ENCODE measurements at regions not wholly inside any gene's neighbourhood (a gene's known extent, or its start where the extent isn't known, plus 50 kb on each side); places are given as distances from the start of the nearest gene placed in this dataset.
A peak's percentile ranks its signal among the peaks of the same experiment; 100 is the strongest.
"Not testable (repeated sequence)": the region's sequence is repeated elsewhere in the genome, so short reads cannot be mapped to it uniquely, and the experiment has no call there.

GRCh38 chr10:4226941-4227540 lies 442.0 kb upstream of the KLF6 start:
- no peak for DNase-seq
- no peak overlapping the region for H3K4me2 ChIP-seq (ENCODE audit: insufficient read depth, low read length)
- no peak overlapping the region for H3K27ac ChIP-seq (ENCODE audit: low read length)
- no peaks in the 10 kb centered on the region for H3K9me3 ChIP-seq (ENCODE audit: insufficient read depth, low read length, severe bottlenecking)
- no peak overlapping the region for H3K4me3 ChIP-seq (ENCODE audit: low read depth in 1 of 2, low read length in 2 of 2)
- no peaks in the 10 kb centered on the region for H3K27me3 ChIP-seq (ENCODE audit: insufficient read depth, low read length, poor library complexity)
- H4K20me1 ChIP-seq (ENCODE audit: insufficient read depth, low read length): no peaks in the 10 kb centered on the region
- H2AFZ ChIP-seq (ENCODE audit: low read depth, low read length): no peak overlapping the region
- no peak for ATAC-seq (ENCODE audit: insufficient read depth, low read depth)
- H3K79me2 ChIP-seq (ENCODE audit: insufficient read depth, low read length): no peaks in the 10 kb centered on the region
- H3K9ac ChIP-seq (ENCODE audit: low read depth, low read length): no peak overlapping the region
- no peaks in the 10 kb centered on the region for H3K36me3 ChIP-seq (ENCODE audit: insufficient read depth, low read length)
- H3K4me1 ChIP-seq (ENCODE audit: insufficient read depth, low read length): no peaks in the 10 kb centered on the region
- TF ChIP-seq EZH2 (IDR thresholded peaks at IDR 0.05; ENCODE audit: borderline replicate concordance, low read depth, low read length, severe bottlenecking) (no peak), CTCF (IDR thresholded peaks at IDR 0.05; ENCODE audit: borderline replicate concordance, extremely low read depth, low read length, poor library complexity, severe bottlenecking) (no peak)

GRCh38 chr10:4224178-4224577 lies 439.2 kb upstream of the KLF6 start:
- Histone ChIP-seq H4K20me1 (ENCODE audit: insufficient read depth, low read length) (no peaks in the 10 kb centered on the region), H3K27me3 (ENCODE audit: insufficient read depth, low read length, poor library complexity) (no peaks in the 10 kb centered on the region), H3K4me2 (ENCODE audit: insufficient read depth, low read length) (no peak overlapping the region), H3K79me2 (ENCODE audit: insufficient read depth, low read length) (no peaks in the 10 kb centered on the region), H3K27ac (ENCODE audit: low read length) (no peak overlapping the region), H3K36me3 (ENCODE audit: insufficient read depth, low read length) (no peaks in the 10 kb centered on the region), H2AFZ (ENCODE audit: low read depth, low read length) (no peak overlapping the region), H3K9ac (ENCODE audit: low read depth, low read length) (no peak overlapping the region), H3K4me3 (ENCODE audit: low read depth in 1 of 2, low read length in 2 of 2) (no peak overlapping the region), H3K9me3 (ENCODE audit: insufficient read depth, low read length, severe bottlenecking) (no peaks in the 10 kb centered on the region), H3K4me1 (ENCODE audit: insufficient read depth, low read length) (peaks cover 11% of the 10 kb centered on the region)
- ATAC-seq (ENCODE audit: insufficient read depth, low read depth) (no peak), DNase-seq (no peak)
- TF ChIP-seq EZH2 (IDR thresholded peaks at IDR 0.05; ENCODE audit: borderline replicate concordance, low read depth, low read length, severe bottlenecking) (no peak), CTCF (IDR thresholded peaks at IDR 0.05; ENCODE audit: borderline replicate concordance, extremely low read depth, low read length, poor library complexity, severe bottlenecking) (no peak)

GRCh38 chr10:4221310-4221709 lies 436.3 kb upstream of the KLF6 start:
- peak; percentile 66 for ATAC-seq (ENCODE audit: insufficient read depth, low read depth)
- H3K27ac ChIP-seq (ENCODE audit: low read length); H3K79me2 ChIP-seq (ENCODE audit: insufficient read depth, low read length); H3K4me2 ChIP-seq (ENCODE audit: insufficient read depth, low read length); H3K27me3 ChIP-seq (ENCODE audit: insufficient read depth, low read length, poor library complexity); H4K20me1 ChIP-seq (ENCODE audit: insufficient read depth, low read length); H2AFZ ChIP-seq (ENCODE audit: low read depth, low read length); H3K36me3 ChIP-seq (ENCODE audit: insufficient read depth, low read length); H3K9ac ChIP-seq (ENCODE audit: low read depth, low read length); DNase-seq; H3K9me3 ChIP-seq (ENCODE audit: insufficient read depth, low read length, severe bottlenecking); H3K4me3 ChIP-seq (ENCODE audit: low read depth in 1 of 2, low read length in 2 of 2): not testable (repeated sequence)
- peaks cover 11% of the 10 kb centered on the region for H3K4me1 ChIP-seq (ENCODE audit: insufficient read depth, low read length)

GRCh38 chr10:4219901-4220300 lies 434.9 kb upstream of the KLF6 start:
- no peak overlapping the region for H3K4me2 ChIP-seq (ENCODE audit: insufficient read depth, low read length)
- no peaks in the 10 kb centered on the region for H3K79me2 ChIP-seq (ENCODE audit: insufficient read depth, low read length)
- no peak overlapping the region for H2AFZ ChIP-seq (ENCODE audit: low read depth, low read length)
- H3K36me3 ChIP-seq (ENCODE audit: insufficient read depth, low read length): no peaks in the 10 kb centered on the region
- H3K4me3 ChIP-seq (ENCODE audit: low read depth in 1 of 2, low read length in 2 of 2): no peak overlapping the region
- no peaks in the 10 kb centered on the region for H4K20me1 ChIP-seq (ENCODE audit: insufficient read depth, low read length)
- H3K27ac ChIP-seq (ENCODE audit: low read length): no peak overlapping the region
- H3K27me3 ChIP-seq (ENCODE audit: insufficient read depth, low read length, poor library complexity): no peaks in the 10 kb centered on the region
- H3K4me1 ChIP-seq (ENCODE audit: insufficient read depth, low read length): peaks cover 11% of the 10 kb centered on the region
- TF ChIP-seq CTCF (IDR thresholded peaks at IDR 0.05; ENCODE audit: borderline replicate concordance, extremely low read depth, low read length, poor library complexity, severe bottlenecking) (no peak), EZH2 (IDR thresholded peaks at IDR 0.05; ENCODE audit: borderline replicate concordance, low read depth, low read length, severe bottlenecking) (no peak)
- ATAC-seq (ENCODE audit: insufficient read depth, low read depth): no peak
- H3K9me3 ChIP-seq (ENCODE audit: insufficient read depth, low read length, severe bottlenecking): no peaks in the 10 kb centered on the region
- no peak for DNase-seq
- H3K9ac ChIP-seq (ENCODE audit: low read depth, low read length): no peak overlapping the region

Measured in DND-41 (cell line).